Spleen (tissue), 7 donors: ENCODE measurements at regions not wholly inside any gene's neighbourhood (a gene's known extent, or its start where the extent isn't known, plus 50 kb on each side); places are given as distances from the start of the nearest gene placed in this dataset.

ENCODE experiments used
- CTCF ChIP-seq, 11 experiments: fragments of 200-600 bp in 7 of 11; fragments of 450-650 bp in 4 of 11; sonication (generic) in 4 of 11; IDR thresholded peaks in 8 of 11; conservative IDR thresholded peaks in 3 of 11; 1 replicate in 7 of 11; 2 replicates in 4 of 11; pipeline versions ENCODE4 v1.4.0 to v1.8.0; 2016 to 2021; ENCODE audit warnings: antibody characterized with exemption in 11 of 11, inconsistent platforms in 4 of 11, mild to moderate bottlenecking in 1 of 11
- POLR2A ChIP-seq, 3 donors: fragments of 450-650 bp; IDR thresholded peaks; one replicate each; pipeline ENCODE4 v1.5.1; 2017; ENCODE audit warnings: antibody characterized with exemption in 3 of 3, mild to moderate bottlenecking in 1 of 3
- donor health status: DM: no; HTN: no; CAD: no; lungs with moderate emphysema.
- donor health status: DM: no; HTN: no; CAD: no.
- donor health status: DM: no; HTN: no; CAD: no.

- TF ChIP-seq CTCF (IDR thresholded peaks at IDR 0.05 in 8 of 11, conservative IDR thresholded peaks at IDR 0.05 in 3 of 11) = no peak
- TF ChIP-seq POLR2A (IDR thresholded peaks at IDR 0.05) = no peak
Measured at GRCh38 chrX:139446832-139447231, 83.7 kb upstream of the F9 start.
